Endothelial cell of umbilical vein (primary cell): ENCODE measurements at regions not wholly inside any gene's neighbourhood (a gene's known extent, or its start where the extent isn't known, plus 50 kb on each side); places are given as distances from the start of the nearest gene placed in this dataset.

Experiments used
- BruUV-seq: library from RNA; stranded (reverse); fragments of 400-500 nt; replicated peaks from 2 replicates; lab custom pipeline; 2021; lab: Mats Ljungman, UMichigan
- CTCF ChIA-PET: fragments of 300-600, 350-600 bp; sonication (Branson Sonifier 250); formaldehyde crosslinking; loops from one replicate; lab custom pipeline; 2021; ENCODE audit warnings: antibody characterized with exemption, inconsistent platforms; lab: Charles Lee
- POLR2A ChIA-PET: fragments of 300-600, 350-600 bp; sonication (Branson Sonifier 250); formaldehyde crosslinking; loops from one replicate; lab custom pipeline; 2021; ENCODE audit warnings: antibody characterized with exemption, inconsistent platforms; lab: Charles Lee
- DNase-seq: peaks from one replicate; pipeline ENCODE4 v3.0.0-alpha.2; 2011; ENCODE audit warnings: low read depth, low spot score
- FAIRE-seq: peaks from 2 replicates; lab custom pipeline; 2011; peaks lifted over from hg19 to GRCh38; lab: Jason Lieb, UNC
- H2AFZ ChIP-seq: 2 replicates; pipeline ENCODE4 v1.6.0; 2012; ENCODE audit warnings: low read depth, low read length, control low read depth, inconsistent platforms
- H3K27ac ChIP-seq: 2 replicates; pipeline ENCODE4 v1.5.1; 2011; ENCODE audit warnings: low read depth, mild to moderate bottlenecking, control low read depth, low read length, moderate library complexity; ENCODE audit not compliant: insufficient read depth
- H3K27me3 ChIP-seq, 2 experiments: 2 replicates each; pipeline versions ENCODE4 v1.6.0 to v1.6.1; 2011; ENCODE audit warnings: low read length in 2 of 2, mixed read lengths in 1 of 2; ENCODE audit not compliant: control insufficient read depth in 2 of 2, insufficient read depth in 2 of 2
- H3K36me3 ChIP-seq, 2 experiments: 2 replicates in 1 of 2; 3 replicates in 1 of 2; pipeline ENCODE4 v1.5.1; 2011; ENCODE audit warnings: low read length in 2 of 2, mild to moderate bottlenecking in 1 of 2, moderate library complexity in 1 of 2; ENCODE audit not compliant: control insufficient read depth in 2 of 2, insufficient read depth in 2 of 2; ENCODE audit errors: extremely low read depth in 1 of 2
- H3K4me1 ChIP-seq: 3 replicates; pipeline ENCODE4 v1.5.1; 2011; ENCODE audit warnings: mild to moderate bottlenecking, low read length; ENCODE audit not compliant: control insufficient read depth, insufficient read depth; ENCODE audit errors: extremely low read depth
- H3K4me2 ChIP-seq: 2 replicates; pipeline ENCODE4 v1.6.1; 2011; ENCODE audit warnings: low read length, control low read depth, mixed read lengths; ENCODE audit not compliant: insufficient read depth
- H3K4me3 ChIP-seq, 3 experiments: fragments of 200-600 bp in 1 of 3; sonication (generic), shearing (Covaris generic) in 1 of 3; replicated peaks in 1 of 3; 2 replicates each; pipeline ENCODE4 v1.5.1; 2011 to 2016; ENCODE audit warnings: control low read depth in 3 of 3, low read length in 3 of 3, mild to moderate bottlenecking in 2 of 3, inconsistent platforms in 1 of 3, low read depth in 1 of 3, moderate library complexity in 1 of 3; ENCODE audit not compliant: insufficient read depth in 1 of 3
- H3K79me2 ChIP-seq: 2 replicates; pipeline ENCODE4 v1.6.0; 2012; ENCODE audit warnings: low read length, inconsistent platforms; ENCODE audit not compliant: control insufficient read depth, insufficient read depth
- H3K9ac ChIP-seq: replicated peaks from 2 replicates; pipeline ENCODE3; 2011; ENCODE audit warnings: low read length, control low read depth; ENCODE audit not compliant: insufficient read depth; ENCODE audit errors: extremely low read depth
- H3K9me1 ChIP-seq: replicated peaks from 3 replicates; pipeline ENCODE4 v1.6.0; 2011; ENCODE audit warnings: mild to moderate bottlenecking, low read length; ENCODE audit not compliant: control insufficient read depth, insufficient read depth; ENCODE audit errors: extremely low read depth
- H3K9me3 ChIP-seq: replicated peaks from 2 replicates; pipeline ENCODE4 v1.5.1; 2012; ENCODE audit warnings: low read length, inconsistent platforms; ENCODE audit not compliant: control insufficient read depth, insufficient read depth
- H4K20me1 ChIP-seq: replicated peaks from 2 replicates; pipeline ENCODE3; 2011; ENCODE audit warnings: mild to moderate bottlenecking, low read length; ENCODE audit not compliant: control insufficient read depth, insufficient read depth; ENCODE audit errors: extremely low read depth
- EZH2 ChIP-seq: IDR thresholded peaks from 2 replicates; pipeline ENCODE4 v1.6.1; 2012; ENCODE audit warnings: borderline replicate concordance, low read depth, mild to moderate bottlenecking, moderate library complexity, low read length, inconsistent platforms; ENCODE audit not compliant: severe bottlenecking
- FOS ChIP-seq: IDR thresholded peaks from 2 replicates; pipeline ENCODE4 v1.6.1; 2011; ENCODE audit warnings: mild to moderate bottlenecking, low read length, moderate library complexity, borderline replicate concordance; ENCODE audit not compliant: insufficient read depth
- GATA2 ChIP-seq: IDR thresholded peaks from 2 replicates; pipeline ENCODE4 v1.7.0; 2011; ENCODE audit warnings: low read depth, mild to moderate bottlenecking, moderate library complexity, mixed read lengths, low read length; ENCODE audit not compliant: insufficient read length, insufficient read depth
- JUN ChIP-seq: IDR thresholded peaks from 2 replicates; pipeline ENCODE4 v1.6.1; 2011; ENCODE audit warnings: borderline replicate concordance, low read depth; ENCODE audit not compliant: insufficient read length, insufficient read depth
- MYC ChIP-seq: IDR thresholded peaks from one replicate; pipeline ENCODE4 v1.6.1; 2011; ENCODE audit warnings: mild to moderate bottlenecking, low read depth, low read length
- POLR2A ChIP-seq: IDR thresholded peaks from 2 replicates; pipeline ENCODE4 v1.6.1; 2012; ENCODE audit warnings: low read depth, mild to moderate bottlenecking, control low read depth, low read length
- POLR2AphosphoS5 ChIP-seq: IDR thresholded peaks from 2 replicates; pipeline ENCODE4 v1.6.1; 2012; ENCODE audit warnings: low read depth, mild to moderate bottlenecking, control low read depth, low read length, moderate library complexity; ENCODE audit not compliant: insufficient read depth
- dilution Hi-C: fragments of 300-500 bp; cut with MboI; formaldehyde crosslinking; loops from one replicate; pipeline ENCODE4 v1.15.0; 2019; ENCODE audit warnings: low sequenced_read_pairs; ENCODE audit not compliant: extremely low pct_ligation_motif_present
- intact Hi-C: fragments of 100-400 bp; cut with micrococcal nuclease; formaldehyde crosslinking; loops from one replicate; pipeline ENCODE4 v1.10.0; 2022
- TF ChIP-seq, protein P1 (sequence below): IDR thresholded peaks from 2 replicates; pipeline ENCODE4 v1.6.1; 2011; ENCODE audit not compliant: insufficient read depth, insufficient read length
- TF ChIP-seq, protein P2 (sequence below), 2 donors: IDR thresholded peaks; 1 replicate in 1 of 2; 2 replicates in 1 of 2; pipeline ENCODE4 v1.5.1; 2011; ENCODE audit warnings: low read length in 2 of 2, mild to moderate bottlenecking in 2 of 2, moderate library complexity in 2 of 2, control low read depth in 1 of 2, inconsistent platforms in 1 of 2, low read depth in 1 of 2; ENCODE audit not compliant: insufficient read depth in 1 of 2; ENCODE audit errors: extremely low read depth in 1 of 2

DNA sequence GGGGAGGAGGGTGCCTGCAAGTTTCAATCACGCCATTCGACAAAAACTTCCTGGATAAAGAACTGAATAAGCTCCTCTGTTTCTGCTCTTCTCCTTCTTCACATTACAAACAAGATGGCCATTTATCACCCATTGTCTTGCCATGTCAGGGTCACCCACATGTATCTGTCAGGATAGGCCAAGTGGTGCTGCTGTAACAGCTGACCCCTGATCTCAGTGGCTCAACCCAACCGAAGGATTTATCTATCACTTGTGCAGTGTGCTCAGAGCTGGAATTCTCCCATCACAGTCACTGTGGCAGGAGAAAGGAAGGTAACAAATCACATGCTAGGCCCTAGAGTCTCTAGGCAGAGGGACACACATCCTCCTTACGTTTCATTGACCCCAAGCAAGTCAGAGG, 210.0 kb upstream of the CDH5 start:
- Histone ChIP-seq H3K9me3 (no peaks in the 10 kb centered on the region), H3K27me3 (no peaks in the 10 kb centered on the region), H3K9ac (no peak overlapping the region), H3K36me3 (no peaks in the 10 kb centered on the region), H3K9me1 (no peaks in the 10 kb centered on the region), H3K4me3 (no peak overlapping the region), H2AFZ (no peak overlapping the region), H3K4me1 (no peaks in the 10 kb centered on the region), H3K27ac (no peak overlapping the region), H3K79me2 (no peaks in the 10 kb centered on the region), H3K4me2 (no peak overlapping the region), H4K20me1 (no peaks in the 10 kb centered on the region)
- ChIA-PET CTCF (no interaction called here), POLR2A (no interaction called here)
- no peak for TF ChIP-seq GATA2
- TF ChIP-seq FOS, result no peak
- no peak for TF ChIP-seq POLR2AphosphoS5
- no peak for TF ChIP-seq EZH2
- no peak for TF ChIP-seq MYC
- no peak for TF ChIP-seq POLR2A
- TF ChIP-seq, protein P1, sequence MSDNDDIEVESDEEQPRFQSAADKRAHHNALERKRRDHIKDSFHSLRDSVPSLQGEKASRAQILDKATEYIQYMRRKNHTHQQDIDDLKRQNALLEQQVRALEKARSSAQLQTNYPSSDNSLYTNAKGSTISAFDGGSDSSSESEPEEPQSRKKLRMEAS, result no peak
- TF ChIP-seq JUN, result no peak
- TF ChIP-seq, protein P2, sequence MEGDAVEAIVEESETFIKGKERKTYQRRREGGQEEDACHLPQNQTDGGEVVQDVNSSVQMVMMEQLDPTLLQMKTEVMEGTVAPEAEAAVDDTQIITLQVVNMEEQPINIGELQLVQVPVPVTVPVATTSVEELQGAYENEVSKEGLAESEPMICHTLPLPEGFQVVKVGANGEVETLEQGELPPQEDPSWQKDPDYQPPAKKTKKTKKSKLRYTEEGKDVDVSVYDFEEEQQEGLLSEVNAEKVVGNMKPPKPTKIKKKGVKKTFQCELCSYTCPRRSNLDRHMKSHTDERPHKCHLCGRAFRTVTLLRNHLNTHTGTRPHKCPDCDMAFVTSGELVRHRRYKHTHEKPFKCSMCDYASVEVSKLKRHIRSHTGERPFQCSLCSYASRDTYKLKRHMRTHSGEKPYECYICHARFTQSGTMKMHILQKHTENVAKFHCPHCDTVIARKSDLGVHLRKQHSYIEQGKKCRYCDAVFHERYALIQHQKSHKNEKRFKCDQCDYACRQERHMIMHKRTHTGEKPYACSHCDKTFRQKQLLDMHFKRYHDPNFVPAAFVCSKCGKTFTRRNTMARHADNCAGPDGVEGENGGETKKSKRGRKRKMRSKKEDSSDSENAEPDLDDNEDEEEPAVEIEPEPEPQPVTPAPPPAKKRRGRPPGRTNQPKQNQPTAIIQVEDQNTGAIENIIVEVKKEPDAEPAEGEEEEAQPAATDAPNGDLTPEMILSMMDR (IDR thresholded peaks at IDR 0.05; ENCODE audit: extremely low read depth in 1 of 2, insufficient read depth in 1 of 2, low read depth in 1 of 2, low read length in 2 of 2), result no peak
- FAIRE-seq (no peak), DNase-seq (no peak)
- intact Hi-C loops, result no loop called here
- no TSS peak for BruUV-seq
- dilution Hi-C loops, result no loop called here
